ENCODE measurements at regions not wholly inside any gene's neighbourhood (a gene's known extent, or its start where the extent isn't known, plus 50 kb on each side); places are given as distances from the start of the nearest gene placed in this dataset.

DNA sequence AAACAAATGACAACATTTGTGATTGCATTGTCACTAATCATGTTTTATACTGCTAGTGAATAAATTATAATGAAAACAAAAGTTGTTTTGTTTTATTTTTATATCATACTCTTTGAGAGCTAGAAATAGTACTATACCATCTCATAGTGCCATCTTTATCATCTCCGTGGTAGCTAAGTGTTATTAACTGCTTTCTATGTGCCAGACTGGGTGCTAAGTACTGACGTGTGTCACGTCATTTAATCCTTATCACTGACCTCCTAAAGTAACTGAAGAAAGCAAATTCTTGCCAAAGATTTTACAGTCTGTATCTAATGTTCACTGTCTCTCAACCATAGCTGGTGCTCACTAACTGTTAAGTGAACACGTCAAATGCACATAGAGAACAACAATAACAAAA lies 99.5 kb upstream of the CNTN3 start:
- no peak for TF ChIP-seq USF1 (IDR thresholded peaks at IDR 0.05; ENCODE audit: borderline replicate concordance, low read depth)
- no peak for TF ChIP-seq JUND (IDR thresholded peaks at IDR 0.05)
- no peak for TF ChIP-seq RXRA (IDR thresholded peaks at IDR 0.05; ENCODE audit: borderline replicate concordance, low read depth)
- no peak for TF ChIP-seq TAF1 (IDR thresholded peaks at IDR 0.05; ENCODE audit: borderline replicate concordance, low read depth, low read length)
- TF ChIP-seq CTCF (IDR thresholded peaks at IDR 0.05) = no peak
- no peak for TF ChIP-seq YY1 (IDR thresholded peaks at IDR 0.05; ENCODE audit: low read depth)
- no peak for TF ChIP-seq GABPA (IDR thresholded peaks at IDR 0.05; ENCODE audit: low read depth)
- no peak for TF ChIP-seq MAX (IDR thresholded peaks at IDR 0.05; ENCODE audit: low read depth)

All from SK-N-SH (cell line).